Fibroblast of lung (primary cell): ENCODE measurements at regions not wholly inside any gene's neighbourhood (a gene's known extent, or its start where the extent isn't known, plus 50 kb on each side); places are given as distances from the start of the nearest gene placed in this dataset.

ENCODE experiments used
- DNase-seq, 2 donors: peaks; one replicate each; pipeline versions ENCODE4 v3.0.0 to v3.0.0-alpha.2; 2010; ENCODE audit warnings: low read depth in 2 of 2
- H2AFZ ChIP-seq: 2 replicates; pipeline ENCODE4 v1.5.1; 2012; ENCODE audit warnings: low read length, control low read depth, inconsistent platforms
- H3K27ac ChIP-seq: 2 replicates; pipeline ENCODE4 v1.5.1; 2011; ENCODE audit warnings: low read length, control low read depth; ENCODE audit not compliant: insufficient read depth
- H3K27me3 ChIP-seq: 2 replicates; pipeline ENCODE4 v1.5.1; 2011; ENCODE audit warnings: mild to moderate bottlenecking, low read length; ENCODE audit not compliant: control insufficient read depth, insufficient read depth
- H3K36me3 ChIP-seq: 2 replicates; pipeline ENCODE4 v1.5.1; 2011; ENCODE audit warnings: low read length; ENCODE audit not compliant: control insufficient read depth, insufficient read depth
- H3K4me1 ChIP-seq: 2 replicates; pipeline ENCODE4 v1.5.1; 2011; ENCODE audit warnings: low read length; ENCODE audit not compliant: control insufficient read depth, insufficient read depth; ENCODE audit errors: extremely low read depth
- H3K4me2 ChIP-seq: 2 replicates; pipeline ENCODE4 v1.5.1; 2011; ENCODE audit warnings: low read length, control low read depth; ENCODE audit not compliant: insufficient read depth; ENCODE audit errors: extremely low read depth
- H3K4me3 ChIP-seq, 4 experiments: fragments of 200-600 bp in 1 of 4; sonication (generic) in 1 of 4; replicated peaks in 1 of 4; 2 replicates each; pipeline ENCODE4 v1.5.1; 2011 to 2016; ENCODE audit warnings: low read length in 4 of 4, low read depth in 3 of 4, mild to moderate bottlenecking in 3 of 4, control low read depth in 2 of 4, inconsistent platforms in 1 of 4, mixed read lengths in 1 of 4; ENCODE audit not compliant: insufficient read depth in 1 of 4; ENCODE audit errors: control extremely low read depth in 1 of 4
- H3K79me2 ChIP-seq: 2 replicates; pipeline ENCODE4 v1.5.1; 2012; ENCODE audit warnings: mild to moderate bottlenecking, low read length, inconsistent platforms; ENCODE audit not compliant: control insufficient read depth, insufficient read depth
- H3K9ac ChIP-seq: 2 replicates; pipeline ENCODE4 v1.5.1; 2011; ENCODE audit warnings: mild to moderate bottlenecking, low read length, control low read depth; ENCODE audit not compliant: insufficient read depth
- H3K9me3 ChIP-seq: 2 replicates; pipeline ENCODE4 v1.5.1; 2012; ENCODE audit warnings: low read depth, low read length; ENCODE audit not compliant: control insufficient read depth, insufficient read depth
- H4K20me1 ChIP-seq: 2 replicates; pipeline ENCODE4 v1.5.1; 2011; ENCODE audit warnings: low read length; ENCODE audit not compliant: control insufficient read depth, insufficient read depth; ENCODE audit errors: extremely low read depth
- EZH2 ChIP-seq: IDR thresholded peaks from 2 replicates; pipeline ENCODE4 v1.5.1; 2012; ENCODE audit warnings: low read length, control low read depth, mild to moderate bottlenecking; ENCODE audit errors: missing control alignments
- TF ChIP-seq, protein P1 (sequence below), 2 donors: IDR thresholded peaks in 1 of 2; conservative IDR thresholded peaks in 1 of 2; 1 replicate in 1 of 2; 2 replicates in 1 of 2; pipeline ENCODE4 v1.5.1; 2011 to 2012; ENCODE audit warnings: low read length in 2 of 2, control low read depth in 1 of 2, inconsistent platforms in 1 of 2, low read depth in 1 of 2, mild to moderate bottlenecking in 1 of 2

DNA sequence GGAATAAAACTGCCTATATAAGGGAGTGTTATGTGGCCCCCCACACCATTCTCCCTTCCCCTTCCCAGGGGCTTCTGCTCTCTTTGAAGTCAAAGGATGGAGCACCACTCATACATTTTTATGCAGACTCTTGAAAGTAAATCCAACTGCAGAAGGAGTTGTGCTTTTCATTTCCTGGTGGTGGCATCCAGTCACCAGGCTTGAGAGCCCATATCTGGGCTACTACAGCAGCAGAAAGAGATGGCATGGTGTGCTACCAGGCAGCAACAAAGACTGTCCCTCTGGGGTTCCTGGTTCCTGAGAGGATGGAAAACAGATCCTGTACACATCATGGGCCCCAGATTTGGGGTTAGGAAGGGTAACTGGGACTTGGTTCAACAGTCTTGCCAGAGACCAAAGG, 226.4 kb downstream of the CLIC5 start:
- Histone ChIP-seq H3K27ac (no peak overlapping the region), H3K36me3 (no peaks in the 10 kb centered on the region), H3K4me3 (no peak overlapping the region), H3K27me3 (no peaks in the 10 kb centered on the region), H4K20me1 (no peaks in the 10 kb centered on the region), H3K9ac (no peak overlapping the region), H3K9me3 (no peaks in the 10 kb centered on the region), H2AFZ (no peak overlapping the region), H3K4me2 (no peak overlapping the region), H3K79me2 (no peaks in the 10 kb centered on the region), H3K4me1 (peaks cover 3% of the 10 kb centered on the region)
- no peak for DNase-seq
- no peak for TF ChIP-seq EZH2
- TF ChIP-seq, protein P1, sequence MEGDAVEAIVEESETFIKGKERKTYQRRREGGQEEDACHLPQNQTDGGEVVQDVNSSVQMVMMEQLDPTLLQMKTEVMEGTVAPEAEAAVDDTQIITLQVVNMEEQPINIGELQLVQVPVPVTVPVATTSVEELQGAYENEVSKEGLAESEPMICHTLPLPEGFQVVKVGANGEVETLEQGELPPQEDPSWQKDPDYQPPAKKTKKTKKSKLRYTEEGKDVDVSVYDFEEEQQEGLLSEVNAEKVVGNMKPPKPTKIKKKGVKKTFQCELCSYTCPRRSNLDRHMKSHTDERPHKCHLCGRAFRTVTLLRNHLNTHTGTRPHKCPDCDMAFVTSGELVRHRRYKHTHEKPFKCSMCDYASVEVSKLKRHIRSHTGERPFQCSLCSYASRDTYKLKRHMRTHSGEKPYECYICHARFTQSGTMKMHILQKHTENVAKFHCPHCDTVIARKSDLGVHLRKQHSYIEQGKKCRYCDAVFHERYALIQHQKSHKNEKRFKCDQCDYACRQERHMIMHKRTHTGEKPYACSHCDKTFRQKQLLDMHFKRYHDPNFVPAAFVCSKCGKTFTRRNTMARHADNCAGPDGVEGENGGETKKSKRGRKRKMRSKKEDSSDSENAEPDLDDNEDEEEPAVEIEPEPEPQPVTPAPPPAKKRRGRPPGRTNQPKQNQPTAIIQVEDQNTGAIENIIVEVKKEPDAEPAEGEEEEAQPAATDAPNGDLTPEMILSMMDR (conservative IDR thresholded peaks at IDR 0.05 in 1 of 2, IDR thresholded peaks at IDR 0.05 in 1 of 2; ENCODE audit: low read depth in 1 of 2, low read length in 2 of 2): no peak

DNA sequence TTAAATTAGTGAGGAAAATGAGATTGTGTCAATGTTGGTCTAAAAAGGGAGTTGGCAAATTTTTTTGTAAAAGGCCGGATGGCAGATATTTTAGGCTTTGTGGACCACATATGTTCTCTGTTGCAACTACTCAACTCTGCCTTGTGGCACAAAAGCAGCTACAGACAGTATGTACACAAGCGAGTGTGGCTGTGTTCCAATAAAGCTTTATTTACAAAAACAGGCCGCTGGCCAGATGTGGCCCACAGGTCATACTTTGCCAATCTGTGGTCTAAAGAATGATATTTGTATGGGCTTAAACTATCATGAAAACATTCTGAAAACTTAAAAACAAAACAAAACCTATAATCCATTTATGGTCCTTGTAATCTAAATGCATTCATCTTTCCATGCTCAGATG, 228.3 kb downstream of the CLIC5 start:
- Histone ChIP-seq H3K27me3 (no peaks in the 10 kb centered on the region), H3K36me3 (no peaks in the 10 kb centered on the region), H3K79me2 (no peaks in the 10 kb centered on the region), H3K9me3 (no peaks in the 10 kb centered on the region), H4K20me1 (no peaks in the 10 kb centered on the region), H3K4me2 (no peak overlapping the region), H3K4me3 (no peak overlapping the region), H3K9ac (no peak overlapping the region), H2AFZ (no peak overlapping the region), H3K27ac (no peak overlapping the region), H3K4me1 (peaks cover 3% of the 10 kb centered on the region)
- TF ChIP-seq, protein P1 (conservative IDR thresholded peaks at IDR 0.05 in 1 of 2, IDR thresholded peaks at IDR 0.05 in 1 of 2; ENCODE audit: low read depth in 1 of 2, low read length in 2 of 2): no peak
- TF ChIP-seq EZH2: no peak
- DNase-seq: peak in 1 of 2 donors; percentile 13

DNA sequence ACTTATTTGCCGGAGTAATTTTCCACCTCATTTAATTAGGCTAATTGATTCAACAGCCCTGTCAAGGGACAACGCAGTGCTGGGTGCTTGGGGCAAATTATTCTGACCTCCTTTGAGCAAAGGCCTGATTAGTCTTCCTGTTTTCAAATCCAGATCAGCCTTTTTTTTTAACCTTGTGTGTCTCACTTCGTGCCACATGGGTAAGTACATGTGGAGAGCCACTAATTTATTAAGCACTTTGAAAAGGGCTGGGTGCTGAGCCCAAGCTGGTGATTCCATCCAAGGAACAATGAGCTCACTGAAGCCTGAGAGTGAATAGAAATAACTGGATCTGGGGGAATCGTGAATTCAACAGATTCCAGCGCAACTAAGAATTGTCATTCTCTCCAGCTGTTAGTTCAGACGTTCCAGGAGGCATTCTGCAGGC, 229.3 kb downstream of the CLIC5 start:
- no peaks in the 10 kb centered on the region for H4K20me1 ChIP-seq
- no peak for DNase-seq
- no peaks in the 10 kb centered on the region for H3K9me3 ChIP-seq
- no peaks in the 10 kb centered on the region for H3K27me3 ChIP-seq
- H3K36me3 ChIP-seq: no peaks in the 10 kb centered on the region
- TF ChIP-seq, protein P1 (conservative IDR thresholded peaks at IDR 0.05 in 1 of 2, IDR thresholded peaks at IDR 0.05 in 1 of 2; ENCODE audit: low read depth in 1 of 2, low read length in 2 of 2): no peak
- no peak for TF ChIP-seq EZH2
- no peak overlapping the region for H2AFZ ChIP-seq
- no peaks in the 10 kb centered on the region for H3K4me1 ChIP-seq
- no peak overlapping the region for H3K4me2 ChIP-seq
- H3K27ac ChIP-seq: no peak overlapping the region
- no peak overlapping the region for H3K4me3 ChIP-seq
- no peaks in the 10 kb centered on the region for H3K79me2 ChIP-seq
- H3K9ac ChIP-seq: no peak overlapping the region
